ENCODE measurements at regions not wholly inside any gene's neighbourhood (a gene's known extent, or its start where the extent isn't known, plus 50 kb on each side); places are given as distances from the start of the nearest gene placed in this dataset.

DNA sequence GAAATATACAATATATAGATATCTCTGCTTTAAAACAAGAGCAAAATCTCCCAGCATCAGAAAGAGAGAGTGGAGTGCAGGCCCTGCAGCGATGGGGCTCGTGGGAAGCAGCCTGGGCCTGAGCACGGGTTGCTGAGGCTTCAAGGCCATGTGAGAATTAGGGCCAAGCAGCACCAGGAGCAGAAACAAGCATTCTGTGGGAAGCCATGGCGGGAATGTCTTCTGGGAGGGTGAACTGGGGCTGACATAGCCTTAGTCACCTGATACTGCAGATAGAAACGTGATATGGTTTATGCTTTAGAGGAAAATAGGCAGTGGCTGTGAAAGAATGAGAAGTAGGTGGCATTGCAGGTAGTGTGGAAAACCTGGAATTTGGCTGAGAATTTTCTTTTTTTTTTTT is 472.3 kb downstream of the IRS2 start:
- TF ChIP-seq ELF4 (CRISPR knock-in tag; IDR thresholded peaks at IDR 0.05; ENCODE audit: low read depth) (no peak), SMAD3 (CRISPR knock-in tag; IDR thresholded peaks at IDR 0.05; ENCODE audit: borderline replicate concordance) (no peak), ESRRA (CRISPR knock-in tag; IDR thresholded peaks at IDR 0.05; ENCODE audit: borderline replicate concordance) (no peak), ATF1 (CRISPR knock-in tag; IDR thresholded peaks at IDR 0.05) (no peak), TEAD4 (CRISPR knock-in tag; IDR thresholded peaks at IDR 0.05) (no peak), NR1H2 (CRISPR knock-in tag; IDR thresholded peaks at IDR 0.05) (no peak), CBFB (CRISPR knock-in tag; IDR thresholded peaks at IDR 0.05; ENCODE audit: low read depth) (no peak)
- TF ChIP-seq, protein P1, sequence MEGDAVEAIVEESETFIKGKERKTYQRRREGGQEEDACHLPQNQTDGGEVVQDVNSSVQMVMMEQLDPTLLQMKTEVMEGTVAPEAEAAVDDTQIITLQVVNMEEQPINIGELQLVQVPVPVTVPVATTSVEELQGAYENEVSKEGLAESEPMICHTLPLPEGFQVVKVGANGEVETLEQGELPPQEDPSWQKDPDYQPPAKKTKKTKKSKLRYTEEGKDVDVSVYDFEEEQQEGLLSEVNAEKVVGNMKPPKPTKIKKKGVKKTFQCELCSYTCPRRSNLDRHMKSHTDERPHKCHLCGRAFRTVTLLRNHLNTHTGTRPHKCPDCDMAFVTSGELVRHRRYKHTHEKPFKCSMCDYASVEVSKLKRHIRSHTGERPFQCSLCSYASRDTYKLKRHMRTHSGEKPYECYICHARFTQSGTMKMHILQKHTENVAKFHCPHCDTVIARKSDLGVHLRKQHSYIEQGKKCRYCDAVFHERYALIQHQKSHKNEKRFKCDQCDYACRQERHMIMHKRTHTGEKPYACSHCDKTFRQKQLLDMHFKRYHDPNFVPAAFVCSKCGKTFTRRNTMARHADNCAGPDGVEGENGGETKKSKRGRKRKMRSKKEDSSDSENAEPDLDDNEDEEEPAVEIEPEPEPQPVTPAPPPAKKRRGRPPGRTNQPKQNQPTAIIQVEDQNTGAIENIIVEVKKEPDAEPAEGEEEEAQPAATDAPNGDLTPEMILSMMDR (IDR thresholded peaks at IDR 0.05), result no peak
- TF ChIP-seq, protein P2, sequence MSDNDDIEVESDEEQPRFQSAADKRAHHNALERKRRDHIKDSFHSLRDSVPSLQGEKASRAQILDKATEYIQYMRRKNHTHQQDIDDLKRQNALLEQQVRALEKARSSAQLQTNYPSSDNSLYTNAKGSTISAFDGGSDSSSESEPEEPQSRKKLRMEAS (CRISPR knock-in tag; IDR thresholded peaks at IDR 0.05), result no peak
